HG02885 (cell line): ENCODE measurements at regions not wholly inside any gene's neighbourhood (a gene's known extent, or its start where the extent isn't known, plus 50 kb on each side); places are given as distances from the start of the nearest gene placed in this dataset.

ENCODE experiments used
- ATAC-seq: cut with Tn5 transposase; IDR thresholded peaks from one replicate; pipeline ENCODE4 v1.9.1; 2021; ENCODE audit warnings: mild to moderate bottlenecking; ENCODE audit not compliant: unreplicated experiment, poor library complexity

DNA sequence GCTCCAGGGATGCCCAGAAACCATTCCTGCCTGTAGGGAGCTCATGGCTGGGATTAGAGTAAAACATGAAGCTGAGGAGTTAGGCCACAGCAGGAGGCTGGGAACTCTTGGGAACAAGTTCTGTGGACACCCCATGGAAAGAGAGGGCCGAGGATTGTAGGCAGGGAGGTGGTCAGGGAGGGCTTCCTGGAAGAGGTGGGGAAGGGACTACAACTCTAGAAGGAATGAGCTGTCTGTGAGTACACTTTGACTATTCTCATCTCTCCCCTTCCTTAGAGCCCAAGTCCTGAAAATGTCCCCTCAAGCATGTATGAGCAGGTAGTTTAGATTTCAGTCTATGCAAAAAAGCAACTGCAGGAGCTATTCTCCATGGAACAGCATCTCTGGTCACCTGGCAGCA lies 139.9 kb upstream of the GLI2 start:
- ATAC-seq, result no peak

DNA sequence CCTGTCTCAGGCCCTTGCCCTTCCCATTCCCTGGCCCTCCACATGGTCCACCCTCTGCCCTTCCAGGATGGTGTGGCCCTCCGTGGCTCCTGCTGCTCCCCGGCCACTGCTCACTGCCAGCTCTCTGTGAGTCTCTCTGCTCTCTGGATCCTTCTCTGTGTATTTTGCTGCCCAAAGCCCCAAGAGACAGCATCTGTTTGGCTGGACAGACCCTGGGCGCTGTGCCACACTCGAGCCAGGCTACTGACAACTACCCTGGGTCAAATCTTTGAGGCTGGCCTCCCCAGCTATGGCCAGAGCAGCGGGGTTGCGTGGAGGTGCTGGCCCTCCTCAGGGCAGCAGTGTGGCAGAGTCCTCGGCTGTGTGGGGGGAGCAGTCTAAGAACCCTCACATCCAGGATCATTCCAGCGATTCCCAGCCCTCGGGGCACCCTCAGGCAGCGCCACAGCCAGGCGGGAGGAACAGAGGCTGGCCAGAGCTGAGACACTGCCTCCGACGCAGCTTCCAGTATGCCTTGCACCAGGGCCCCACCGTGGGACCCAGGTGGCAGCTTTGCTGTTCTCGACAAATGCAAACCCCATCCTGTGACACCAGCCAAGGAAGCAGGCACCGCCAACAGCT lies 139.4 kb upstream of the GLI2 start:
- ATAC-seq, result no peak

DNA sequence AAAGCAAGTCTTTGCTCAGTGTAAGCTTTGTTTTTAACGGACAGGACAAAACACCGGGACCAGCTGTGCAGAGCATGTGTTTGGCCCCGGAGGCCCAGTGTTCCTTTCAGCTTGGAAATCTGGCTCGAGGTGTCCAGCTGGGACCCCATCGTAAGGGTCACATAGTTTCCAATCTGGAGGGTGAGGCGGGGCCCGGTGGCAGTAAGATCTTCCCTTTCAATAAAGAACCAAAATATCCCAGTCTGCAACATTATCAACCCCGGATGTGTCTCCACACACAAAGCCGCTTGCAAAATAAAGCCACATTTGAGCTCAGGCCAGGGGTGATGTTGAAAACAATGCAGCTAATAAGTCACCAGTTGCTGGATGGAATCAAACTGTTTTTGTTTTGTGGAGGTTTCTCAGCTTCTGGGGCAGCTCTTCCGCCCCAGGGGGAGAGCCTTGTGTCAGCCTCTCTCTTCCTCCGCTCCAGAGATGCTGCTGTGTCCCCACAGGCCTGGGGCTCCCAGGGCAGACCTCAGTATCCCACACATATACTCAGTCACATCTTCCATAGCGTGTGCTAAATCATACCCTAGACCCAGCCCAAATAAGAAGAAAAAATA lies 138.6 kb upstream of the GLI2 start:
- no peak for ATAC-seq

- no peak for ATAC-seq
Observed at GRCh38 chr2:120597595-120598193, 138.0 kb upstream of the GLI2 start.

DNA sequence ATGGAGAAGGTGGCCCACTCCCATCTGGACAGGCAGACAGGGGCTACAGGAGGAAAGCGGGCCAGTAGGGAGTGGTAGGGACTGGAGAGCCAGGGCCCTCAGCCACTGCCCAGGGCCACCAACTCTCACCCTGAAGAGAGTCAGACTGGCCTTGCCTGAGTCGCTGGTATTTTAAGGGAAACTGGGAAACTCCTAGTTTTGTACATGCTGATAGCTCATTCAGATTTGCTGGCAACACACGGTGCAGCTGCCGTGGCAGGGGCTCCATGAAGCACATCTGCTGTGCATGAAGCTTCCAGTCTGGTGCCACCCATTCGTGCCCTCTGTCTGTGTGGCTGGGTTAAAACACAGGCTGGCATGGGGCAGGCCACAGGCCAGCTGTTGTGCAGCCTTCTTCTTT lies 137.3 kb upstream of the GLI2 start:
- ATAC-seq, result no peak

DNA sequence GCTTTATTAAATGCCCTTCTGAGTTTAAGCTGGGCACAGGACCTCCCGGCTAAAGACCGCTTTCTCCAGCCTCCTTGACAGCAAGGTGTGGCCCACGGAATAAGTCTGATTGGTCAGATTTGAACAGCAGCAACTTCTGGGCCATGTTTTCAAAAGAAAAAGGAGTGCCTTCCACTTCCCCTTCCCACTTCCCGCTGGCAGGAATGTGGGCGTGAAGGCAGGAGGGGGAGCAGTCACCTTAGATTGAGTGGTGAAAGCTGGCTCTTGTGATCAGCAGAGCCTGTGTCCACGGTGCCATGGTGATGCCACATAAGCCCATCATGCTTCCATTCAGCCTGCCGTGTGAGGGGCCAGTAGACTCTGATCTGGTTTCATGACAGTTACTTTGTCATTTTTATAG lies 136.6 kb upstream of the GLI2 start:
- ATAC-seq, result no peak

GRCh38 chr2:120599656-120600055 lies 136.0 kb upstream of the GLI2 start:
- no peak for ATAC-seq

GRCh38 chr2:120600335-120600734 lies 135.3 kb upstream of the GLI2 start:
- no peak for ATAC-seq

GRCh38 chr2:120600786-120601185 lies 134.9 kb upstream of the GLI2 start:
- ATAC-seq, result no peak

- no peak for ATAC-seq
Observed at GRCh38 chr2:120601566-120601965, 134.1 kb upstream of the GLI2 start.

- ATAC-seq, result no peak
Observed at GRCh38 chr2:120602251-120602650, 133.4 kb upstream of the GLI2 start.

- no peak for ATAC-seq
Observed at GRCh38 chr2:120604767-120605166, 130.9 kb upstream of the GLI2 start.

- ATAC-seq, result no peak
Observed at GRCh38 chr2:120605231-120605935, 130.3 kb upstream of the GLI2 start.

GRCh38 chr2:120606280-120606679 lies 129.4 kb upstream of the GLI2 start:
- no peak for ATAC-seq

DNA sequence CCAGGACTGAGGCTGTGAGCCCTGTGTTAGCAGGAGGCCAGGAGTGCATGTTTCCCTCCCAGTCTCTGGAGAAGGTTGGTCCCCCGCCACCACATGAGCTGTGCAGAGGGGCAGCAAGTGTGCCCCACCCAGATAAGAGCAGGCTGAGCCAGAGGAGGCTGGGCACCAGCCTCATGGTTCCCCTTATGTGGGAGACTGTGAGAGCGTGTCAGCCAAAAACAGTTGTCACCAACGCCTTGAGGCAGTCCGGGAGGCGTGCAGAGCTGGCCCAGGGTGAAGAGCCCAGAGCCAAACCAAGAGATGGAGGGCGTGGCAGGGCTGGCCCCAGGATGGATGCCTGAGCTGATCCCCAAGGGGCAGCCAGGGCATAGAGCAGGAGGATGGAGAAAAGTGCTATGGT lies 128.7 kb upstream of the GLI2 start:
- no peak for ATAC-seq

DNA sequence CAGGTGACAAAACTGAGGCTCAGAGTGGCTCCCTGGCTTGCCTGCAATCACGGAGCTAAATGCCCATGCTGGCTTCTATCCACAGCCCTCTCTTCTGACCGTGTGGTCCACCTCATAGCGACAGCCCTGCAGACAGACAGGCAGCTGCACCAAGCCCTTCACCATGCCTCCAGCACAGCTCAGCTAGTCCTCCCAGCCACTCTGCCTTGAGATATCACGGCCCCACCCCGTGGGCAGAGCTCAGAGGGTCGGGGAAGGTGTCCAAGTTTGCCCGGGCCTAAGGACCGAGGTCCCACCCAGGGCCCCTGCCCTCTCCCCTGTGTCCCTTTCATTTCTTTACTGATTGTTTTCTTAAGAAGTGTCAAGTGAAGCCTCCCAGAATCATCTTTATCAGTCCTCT lies 128.2 kb upstream of the GLI2 start:
- no peak for ATAC-seq

- no peak for ATAC-seq
Observed at GRCh38 chr2:120607996-120608395, 127.7 kb upstream of the GLI2 start.

- no peak for ATAC-seq
Observed at GRCh38 chr2:120609826-120610395, 125.8 kb upstream of the GLI2 start.

DNA sequence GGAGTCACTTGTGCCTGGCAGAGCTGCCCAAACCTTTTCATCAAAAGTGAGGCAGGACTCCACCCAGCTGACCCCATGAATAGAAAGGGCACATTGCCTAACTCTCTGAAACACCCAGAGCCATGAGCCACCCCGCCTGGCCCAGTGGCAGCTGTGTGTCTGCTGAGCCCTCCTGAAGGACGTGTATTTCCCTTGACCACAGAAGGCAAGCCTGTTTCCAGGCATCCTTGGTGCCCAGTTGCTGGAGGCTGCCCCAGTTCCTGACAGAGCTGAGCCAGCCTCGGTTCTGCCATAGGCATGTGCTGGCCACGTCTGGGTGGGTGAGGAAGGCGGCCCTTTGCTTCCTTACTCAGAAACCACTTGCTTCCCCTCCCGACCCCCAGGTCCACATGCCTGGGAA lies 124.7 kb upstream of the GLI2 start:
- no peak for ATAC-seq

DNA sequence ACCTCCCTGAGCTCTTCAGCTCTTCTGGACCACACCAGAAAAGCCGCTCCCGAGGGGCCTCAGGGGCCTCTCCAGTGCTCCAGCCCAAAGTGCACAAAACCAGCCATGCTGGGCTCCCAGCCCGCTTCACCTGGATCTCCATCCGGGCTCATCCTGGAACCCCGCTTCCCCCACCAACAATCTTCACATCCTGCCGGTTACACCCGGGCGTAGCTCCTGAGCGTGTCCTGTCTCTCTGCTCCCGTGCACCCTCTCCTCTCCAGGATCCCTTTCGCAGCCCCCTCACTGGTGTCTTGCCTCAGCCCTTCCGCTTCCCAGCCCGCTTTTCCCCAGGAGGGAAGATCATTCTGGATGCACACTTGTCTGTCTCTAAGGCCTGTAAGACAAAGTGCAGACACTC lies 123.7 kb upstream of the GLI2 start:
- ATAC-seq, result no peak

DNA sequence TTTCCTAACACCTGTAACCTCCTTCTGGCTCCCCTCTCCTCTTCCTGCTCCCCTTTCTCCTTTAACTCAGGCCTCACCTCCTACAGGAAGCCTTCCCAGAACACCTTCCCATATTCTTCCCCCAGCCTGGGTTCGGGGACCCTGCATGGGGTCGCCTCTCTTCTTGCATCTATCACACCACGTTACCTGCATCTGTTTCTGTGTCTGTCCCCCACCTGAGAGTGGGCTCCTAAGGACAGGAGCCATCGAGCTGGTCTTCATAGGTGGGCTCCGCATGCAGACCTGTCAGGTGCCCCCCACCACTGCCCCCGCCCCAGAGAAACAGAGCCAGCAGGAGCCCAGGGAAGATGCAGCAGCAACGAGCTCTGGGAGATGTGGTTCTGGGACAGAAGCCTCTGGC lies 123.2 kb upstream of the GLI2 start:
- ATAC-seq, result no peak
